Chondrocyte (in vitro differentiated cells): ENCODE measurements at regions not wholly inside any gene's neighbourhood (a gene's known extent, or its start where the extent isn't known, plus 50 kb on each side); places are given as distances from the start of the nearest gene placed in this dataset.
A peak's percentile ranks its signal among the peaks of the same experiment; 100 is the strongest.

Source experiments
- DNase-seq: peaks from one replicate; pipeline ENCODE4 v3.0.0; 2021; ENCODE audit warnings: mixed read lengths, low spot score
- H3K27ac Mint-ChIP-seq: one replicate; pipeline ENCODE4 v1.8.0; 2021; ENCODE audit warnings: mild to moderate bottlenecking, moderate library complexity, mixed read lengths; ENCODE audit not compliant: unreplicated experiment
- H3K27me3 Mint-ChIP-seq: 2 replicates; pipeline ENCODE4 v1.8.0; 2021; ENCODE audit warnings: low read depth, mixed read lengths
- H3K36me3 Mint-ChIP-seq: 2 replicates; pipeline ENCODE4 v1.8.0; 2021; ENCODE audit warnings: low read depth, mixed read lengths
- H3K4me1 Mint-ChIP-seq: 2 replicates; pipeline ENCODE4 v1.8.0; 2021; ENCODE audit warnings: low read depth, mild to moderate bottlenecking, mixed read lengths
- H3K4me3 Mint-ChIP-seq: one replicate; pipeline ENCODE4 v1.8.0; 2021; ENCODE audit warnings: mild to moderate bottlenecking, moderate library complexity, mixed read lengths; ENCODE audit not compliant: unreplicated experiment
- H3K9me3 Mint-ChIP-seq: 2 replicates; pipeline ENCODE4 v1.8.0; 2021; ENCODE audit warnings: low read depth, mixed read lengths
- TF ChIP-seq, protein P1 (sequence below): fragments of 200-600 bp; sonication (generic); IDR thresholded peaks from 2 replicates; pipeline ENCODE4 v1.5.0; 2021; ENCODE audit warnings: antibody characterized with exemption, mild to moderate bottlenecking, moderate library complexity

- Mint-ChIP-seq H3K36me3 (no peaks in the 10 kb centered on the region), H3K4me3 (no peak overlapping the region), H3K27ac (no peak overlapping the region), H3K9me3 (peaks cover 4% of the 10 kb centered on the region), H3K27me3 (peaks cover 4% of the 10 kb centered on the region), H3K4me1 (no peaks in the 10 kb centered on the region)
- DNase-seq, result no peak
- TF ChIP-seq, protein P1, sequence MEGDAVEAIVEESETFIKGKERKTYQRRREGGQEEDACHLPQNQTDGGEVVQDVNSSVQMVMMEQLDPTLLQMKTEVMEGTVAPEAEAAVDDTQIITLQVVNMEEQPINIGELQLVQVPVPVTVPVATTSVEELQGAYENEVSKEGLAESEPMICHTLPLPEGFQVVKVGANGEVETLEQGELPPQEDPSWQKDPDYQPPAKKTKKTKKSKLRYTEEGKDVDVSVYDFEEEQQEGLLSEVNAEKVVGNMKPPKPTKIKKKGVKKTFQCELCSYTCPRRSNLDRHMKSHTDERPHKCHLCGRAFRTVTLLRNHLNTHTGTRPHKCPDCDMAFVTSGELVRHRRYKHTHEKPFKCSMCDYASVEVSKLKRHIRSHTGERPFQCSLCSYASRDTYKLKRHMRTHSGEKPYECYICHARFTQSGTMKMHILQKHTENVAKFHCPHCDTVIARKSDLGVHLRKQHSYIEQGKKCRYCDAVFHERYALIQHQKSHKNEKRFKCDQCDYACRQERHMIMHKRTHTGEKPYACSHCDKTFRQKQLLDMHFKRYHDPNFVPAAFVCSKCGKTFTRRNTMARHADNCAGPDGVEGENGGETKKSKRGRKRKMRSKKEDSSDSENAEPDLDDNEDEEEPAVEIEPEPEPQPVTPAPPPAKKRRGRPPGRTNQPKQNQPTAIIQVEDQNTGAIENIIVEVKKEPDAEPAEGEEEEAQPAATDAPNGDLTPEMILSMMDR, result peak; percentile 75
Observed at GRCh38 chr4:65089666-65090065, 580.6 kb downstream of the EPHA5 start.

- Mint-ChIP-seq H3K4me1 (peaks cover 4% of the 10 kb centered on the region), H3K27ac (no peak overlapping the region)
- TF ChIP-seq, protein P1, result no peak
Observed at GRCh38 chr4:65083076-65083475, 587.2 kb downstream of the EPHA5 start.

GRCh38 chr4:65071564-65071963 lies 598.7 kb downstream of the EPHA5 start:
- Mint-ChIP-seq H3K36me3 (no peaks in the 10 kb centered on the region), H3K4me1 (peaks cover 11% of the 10 kb centered on the region)
- DNase-seq, result no peak

More at GRCh38 chr4:65083076-65083475, 587.2 kb downstream of the EPHA5 start:
- DNase-seq, result no peak
- H3K9me3 Mint-ChIP-seq, result peaks cover 4% of the 10 kb centered on the region
- no peak overlapping the region for H3K4me3 Mint-ChIP-seq
- no peaks in the 10 kb centered on the region for H3K36me3 Mint-ChIP-seq
- peaks cover 4% of the 10 kb centered on the region for H3K27me3 Mint-ChIP-seq

DNA sequence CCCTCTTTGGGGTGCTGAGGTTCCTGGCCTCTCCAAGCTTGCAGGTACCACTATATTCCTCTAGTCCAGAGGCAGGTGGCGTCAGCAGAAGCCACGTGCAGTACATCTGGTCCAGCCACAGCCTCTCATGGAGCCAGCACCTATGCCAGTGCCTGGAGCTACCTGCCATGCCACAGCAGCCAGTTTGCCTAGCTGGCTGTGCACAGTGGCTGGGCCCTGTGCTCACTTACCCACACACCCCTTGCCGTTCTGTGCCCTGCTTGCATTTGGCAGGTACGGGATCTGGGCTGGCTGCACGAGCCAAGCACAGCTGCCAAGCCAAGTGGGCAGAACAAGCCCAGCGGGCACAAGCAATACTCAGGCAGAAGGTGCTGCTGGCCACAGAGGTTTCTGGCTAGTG lies 601.1 kb downstream of the EPHA5 start:
- Mint-ChIP-seq H3K9me3 (peaks cover 7% of the 10 kb centered on the region), H3K4me3 (no peak overlapping the region), H3K4me1 (peaks cover 11% of the 10 kb centered on the region), H3K27ac (no peak overlapping the region), H3K36me3 (no peaks in the 10 kb centered on the region), H3K27me3 (peaks cover 1% of the 10 kb centered on the region)
- no peak for DNase-seq
- TF ChIP-seq, protein P1, result no peak

More at GRCh38 chr4:65071564-65071963, 598.7 kb downstream of the EPHA5 start:
- TF ChIP-seq, protein P1, result no peak
- Mint-ChIP-seq H3K4me3 (no peak overlapping the region), H3K9me3 (peaks cover 7% of the 10 kb centered on the region), H3K27ac (no peak overlapping the region), H3K27me3 (peaks cover 1% of the 10 kb centered on the region)

GRCh38 chr4:65066106-65066505 lies 604.2 kb downstream of the EPHA5 start:
- Mint-ChIP-seq H3K36me3 (no peaks in the 10 kb centered on the region), H3K4me3 (no peak overlapping the region), H3K4me1 (no peaks in the 10 kb centered on the region), H3K27me3 (peaks cover 1% of the 10 kb centered on the region), H3K27ac (no peak overlapping the region), H3K9me3 (no peaks in the 10 kb centered on the region)
- TF ChIP-seq, protein P1, result no peak
- no peak for DNase-seq
